Left colon (tissue), 2 donors: ENCODE measurements at regions not wholly inside any gene's neighbourhood (a gene's known extent, or its start where the extent isn't known, plus 50 kb on each side); places are given as distances from the start of the nearest gene placed in this dataset.

ENCODE experiments used
- ATAC-seq: fragments of 200-7000 bp; cut with Tn5 transposase; one replicate; pipeline ENCODE4 v1.9.1; 2020; ENCODE audit warnings: mild to moderate bottlenecking, moderate library complexity
- DNase-seq, 2 donors: peaks; one replicate each; pipeline ENCODE4 v3.0.0-alpha.2; 2020
- intact Hi-C, 2 donors: fragments of 100-400 bp; cut with DNase I in 1 of 2; cut with micrococcal nuclease in 1 of 2; formaldehyde crosslinking; loops; one replicate each; pipeline versions ENCODE4 v1.11.2 to v1.14.0; 2022; cut with DNase I, micrococcal nuclease
- donor health status: DM: no; HTN: no; CAD: no.
- donor health status: DM: yes; HTN: yes; CAD: no.

- ATAC-seq = no peak
- DNase-seq = no peak
- intact Hi-C loops = no loop called here
Observed at GRCh38 chr16:7038475-7038874, 294.2 kb upstream of the RBFOX1 start.

GRCh38 chr16:7037495-7037894, 295.1 kb upstream of the RBFOX1 start:
- DNase-seq (no peak), ATAC-seq (no peak)
- intact Hi-C loops = no loop called here

- DNase-seq (no peak), ATAC-seq (no peak)
- intact Hi-C loops = no loop called here
Observed at GRCh38 chr16:7031031-7031430, 301.6 kb upstream of the RBFOX1 start.

GRCh38 chr16:7027401-7027800, 305.2 kb upstream of the RBFOX1 start:
- intact Hi-C loops = loop anchor here in 1 of 2 donors (5.0 kb wide), 1 partner anchor 1145 kb away; no protein-coding TSS in a partner anchor
- ATAC-seq (no peak), DNase-seq (no peak)

GRCh38 chr16:7026639-7027038, 306.0 kb upstream of the RBFOX1 start:
- DNase-seq (no peak), ATAC-seq (no peak)
- intact Hi-C loops = loop anchor here in 1 of 2 donors (5.0 kb wide), 1 partner anchor 1146 kb away; no protein-coding TSS in a partner anchor

- ATAC-seq (peak; percentile 74), DNase-seq (peak; percentile 36 to 79)
- intact Hi-C loops = loop anchor here in 1 of 2 donors (5.0 kb wide), 1 partner anchor 1147 kb away; no protein-coding TSS in a partner anchor
Observed at GRCh38 chr16:7025616-7026190, 306.9 kb upstream of the RBFOX1 start.

GRCh38 chr16:7021653-7022275, 310.9 kb upstream of the RBFOX1 start:
- intact Hi-C loops = no loop called here
- no peak for DNase-seq
- ATAC-seq = no peak

GRCh38 chr16:7017006-7017662, 315.5 kb upstream of the RBFOX1 start:
- no peak for ATAC-seq
- intact Hi-C loops = no loop called here
- no peak for DNase-seq

GRCh38 chr16:7014756-7015155, 317.9 kb upstream of the RBFOX1 start:
- intact Hi-C loops = no loop called here
- DNase-seq (no peak), ATAC-seq (no peak)

- DNase-seq = no peak
- no peak for ATAC-seq
- intact Hi-C loops = no loop called here
Observed at GRCh38 chr16:7013990-7014389, 318.7 kb upstream of the RBFOX1 start.

GRCh38 chr16:7004266-7004665, 328.4 kb upstream of the RBFOX1 start:
- ATAC-seq = no peak
- DNase-seq = no peak
- intact Hi-C loops = no loop called here

- intact Hi-C loops = no loop called here
- DNase-seq = no peak
- no peak for ATAC-seq
Observed at GRCh38 chr16:6993544-6993943, 339.1 kb upstream of the RBFOX1 start.

GRCh38 chr16:6988846-6989245, 343.8 kb upstream of the RBFOX1 start:
- DNase-seq (no peak), ATAC-seq (no peak)
- intact Hi-C loops = no loop called here

- no peak for ATAC-seq
Observed at GRCh38 chr16:6977916-6978315, 354.7 kb upstream of the RBFOX1 start.

GRCh38 chr16:6977291-6977690, 355.4 kb upstream of the RBFOX1 start:
- ATAC-seq (no peak), DNase-seq (no peak)
- intact Hi-C loops = no loop called here

More at GRCh38 chr16:6977916-6978315, 354.7 kb upstream of the RBFOX1 start:
- DNase-seq = no peak
- intact Hi-C loops = no loop called here

- intact Hi-C loops = no loop called here
- ATAC-seq = no peak
- no peak for DNase-seq
Observed at GRCh38 chr16:6976716-6977115, 355.9 kb upstream of the RBFOX1 start.

- DNase-seq (no peak), ATAC-seq (no peak)
- intact Hi-C loops = no loop called here
Observed at GRCh38 chr16:6970171-6970857, 362.3 kb upstream of the RBFOX1 start.

- no peak for DNase-seq
- no peak for ATAC-seq
- intact Hi-C loops = no loop called here
Observed at GRCh38 chr16:6969594-6969993, 363.1 kb upstream of the RBFOX1 start.

- ATAC-seq = no peak
- intact Hi-C loops = no loop called here
- DNase-seq = no peak
Observed at GRCh38 chr16:6967796-6968320, 364.8 kb upstream of the RBFOX1 start.

- DNase-seq (no peak), ATAC-seq (no peak)
- intact Hi-C loops = no loop called here
Observed at GRCh38 chr16:6966925-6967324, 365.7 kb upstream of the RBFOX1 start.
